WERI-Rb-1 (cell line): ENCODE measurements at regions not wholly inside any gene's neighbourhood (a gene's known extent, or its start where the extent isn't known, plus 50 kb on each side); places are given as distances from the start of the nearest gene placed in this dataset.
"Not testable (repeated sequence)": the region's sequence is repeated elsewhere in the genome, so short reads cannot be mapped to it uniquely, and the experiment has no call there.

ENCODE experiments used
- DNase-seq: peaks from one replicate; pipeline ENCODE4 v3.0.0-alpha.2; 2020
- H3K27ac ChIP-seq: fragments of 250-450 bp; sonication (Bioruptor Pico); 2 replicates; pipeline ENCODE4 v1.5.1; 2020; ENCODE audit warnings: mild to moderate bottlenecking, moderate library complexity
- H3K27me3 ChIP-seq: fragments of 250-450 bp; sonication (Bioruptor Pico); 2 replicates; pipeline ENCODE4 v1.5.1; 2021; ENCODE audit warnings: mild to moderate bottlenecking, low read depth, moderate library complexity; ENCODE audit not compliant: insufficient read depth, severe bottlenecking
- H3K36me3 ChIP-seq: fragments of 250-450 bp; sonication (Bioruptor Pico); 2 replicates; pipeline ENCODE4 v1.5.1; 2020; ENCODE audit warnings: mild to moderate bottlenecking, moderate library complexity
- H3K4me3 ChIP-seq: 2 replicates; pipeline ENCODE4 v1.5.1; 2011; ENCODE audit warnings: low read depth, mild to moderate bottlenecking, control low read depth, low read length
- H3K9me3 ChIP-seq: fragments of 250-450 bp; sonication (Bioruptor Pico); 2 replicates; pipeline ENCODE4 v1.5.1; 2021; ENCODE audit warnings: mild to moderate bottlenecking, moderate library complexity; ENCODE audit not compliant: severe bottlenecking
- TF ChIP-seq, protein P1 (sequence below): IDR thresholded peaks from 2 replicates; pipeline ENCODE4 v1.5.1; 2011; ENCODE audit warnings: low read depth, mild to moderate bottlenecking, control low read depth, inconsistent platforms, low read length

DNA sequence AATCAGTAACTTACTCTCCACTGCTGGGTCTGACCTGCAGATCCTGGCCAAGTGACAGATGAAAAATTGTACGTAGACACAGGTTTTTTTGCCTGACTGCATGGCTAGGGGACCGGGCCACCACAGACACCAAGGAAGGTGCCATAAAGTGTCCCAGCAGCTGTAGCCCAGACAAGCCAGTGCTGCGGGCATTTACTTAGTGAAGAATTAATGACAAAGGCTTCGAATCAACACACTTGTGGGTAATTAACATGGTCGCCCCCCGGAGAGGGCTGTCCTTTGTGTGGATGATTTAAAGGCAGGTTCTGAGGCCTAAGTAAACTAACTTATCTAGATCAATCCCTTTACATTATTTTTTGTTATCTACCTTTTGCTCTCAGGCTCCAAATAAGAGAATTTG lies 1709.1 kb upstream of the LRRTM1 start:
- Histone ChIP-seq H3K27ac (no peak overlapping the region), H3K4me3 (no peak overlapping the region), H3K36me3 (no peaks in the 10 kb centered on the region), H3K9me3 (no peaks in the 10 kb centered on the region), H3K27me3 (no peaks in the 10 kb centered on the region)
- DNase-seq, result no peak
- TF ChIP-seq, protein P1, sequence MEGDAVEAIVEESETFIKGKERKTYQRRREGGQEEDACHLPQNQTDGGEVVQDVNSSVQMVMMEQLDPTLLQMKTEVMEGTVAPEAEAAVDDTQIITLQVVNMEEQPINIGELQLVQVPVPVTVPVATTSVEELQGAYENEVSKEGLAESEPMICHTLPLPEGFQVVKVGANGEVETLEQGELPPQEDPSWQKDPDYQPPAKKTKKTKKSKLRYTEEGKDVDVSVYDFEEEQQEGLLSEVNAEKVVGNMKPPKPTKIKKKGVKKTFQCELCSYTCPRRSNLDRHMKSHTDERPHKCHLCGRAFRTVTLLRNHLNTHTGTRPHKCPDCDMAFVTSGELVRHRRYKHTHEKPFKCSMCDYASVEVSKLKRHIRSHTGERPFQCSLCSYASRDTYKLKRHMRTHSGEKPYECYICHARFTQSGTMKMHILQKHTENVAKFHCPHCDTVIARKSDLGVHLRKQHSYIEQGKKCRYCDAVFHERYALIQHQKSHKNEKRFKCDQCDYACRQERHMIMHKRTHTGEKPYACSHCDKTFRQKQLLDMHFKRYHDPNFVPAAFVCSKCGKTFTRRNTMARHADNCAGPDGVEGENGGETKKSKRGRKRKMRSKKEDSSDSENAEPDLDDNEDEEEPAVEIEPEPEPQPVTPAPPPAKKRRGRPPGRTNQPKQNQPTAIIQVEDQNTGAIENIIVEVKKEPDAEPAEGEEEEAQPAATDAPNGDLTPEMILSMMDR, result no peak

DNA sequence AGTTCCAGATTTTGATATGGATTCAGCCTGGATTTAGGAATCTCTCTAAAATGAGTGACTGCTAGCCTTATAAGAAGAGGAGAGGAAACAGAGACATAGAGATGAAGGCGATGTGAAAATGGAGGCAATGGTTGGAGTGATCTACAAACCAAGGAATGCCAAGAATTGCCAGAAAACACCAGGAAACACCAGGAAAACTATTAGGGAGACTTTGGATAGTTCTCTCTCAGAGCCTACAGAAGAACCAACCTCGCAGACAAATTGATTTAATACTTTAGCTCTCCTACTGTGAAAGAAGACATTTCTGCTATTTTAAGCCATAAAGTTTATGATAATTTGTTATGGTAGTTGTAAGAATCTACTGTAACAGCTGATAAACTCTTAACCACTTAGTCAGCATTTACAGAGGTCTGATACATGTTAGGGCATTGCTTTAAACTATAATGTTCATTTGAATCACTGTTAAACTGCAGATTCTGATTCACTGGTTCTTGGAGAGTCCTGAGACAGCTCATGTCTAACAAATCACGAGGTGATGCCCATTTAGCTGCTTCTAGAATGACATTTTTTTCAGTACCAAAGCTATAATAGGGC lies 1702.6 kb upstream of the LRRTM1 start:
- no peak overlapping the region for H3K4me3 ChIP-seq
- TF ChIP-seq, protein P1, result no peak
- H3K36me3 ChIP-seq, result no peaks in the 10 kb centered on the region
- DNase-seq, result no peak
- H3K9me3 ChIP-seq, result no peaks in the 10 kb centered on the region
- H3K27ac ChIP-seq, result no peak overlapping the region
- H3K27me3 ChIP-seq, result no peaks in the 10 kb centered on the region

DNA sequence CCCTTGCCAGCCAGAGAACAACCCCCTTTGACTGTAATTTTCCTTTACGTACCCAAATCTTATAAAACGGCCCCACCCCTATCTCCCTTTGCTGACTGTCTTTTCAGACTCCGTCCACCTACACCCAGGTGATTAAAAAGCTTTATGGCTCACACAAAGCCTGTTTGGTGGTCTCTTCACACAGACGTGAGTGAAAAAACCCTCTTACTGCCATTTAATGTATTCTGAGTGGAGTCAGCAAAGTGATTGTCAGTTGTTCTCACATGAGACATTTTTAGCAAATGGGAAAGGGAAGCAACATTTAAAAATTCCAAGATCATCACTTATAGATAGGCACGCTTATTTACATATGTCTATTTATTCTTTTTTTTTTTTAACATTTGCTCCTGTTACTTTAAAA lies 1701.3 kb upstream of the LRRTM1 start:
- H3K27ac ChIP-seq, H3K9me3 ChIP-seq, DNase-seq, H3K36me3 ChIP-seq, H3K4me3 ChIP-seq, H3K27me3 ChIP-seq: not testable (repeated sequence)

DNA sequence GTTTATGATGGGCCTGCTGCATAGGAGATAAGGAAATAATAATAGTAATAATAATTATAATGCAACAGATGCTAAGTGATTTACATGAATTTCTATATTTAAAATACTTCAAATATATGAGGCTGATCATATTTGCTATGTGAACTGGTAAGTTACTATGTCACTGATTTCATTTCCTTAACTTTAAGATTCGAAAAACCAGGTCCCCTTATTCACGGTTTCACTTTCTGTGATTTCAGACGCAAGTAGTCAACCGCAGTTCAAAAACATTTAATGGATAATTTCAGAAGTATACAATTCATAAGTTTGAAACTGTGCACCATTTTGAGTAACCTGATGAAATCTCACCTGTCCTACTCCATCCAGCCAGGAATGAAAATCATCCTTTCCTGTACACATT lies 1697.1 kb upstream of the LRRTM1 start:
- TF ChIP-seq, protein P1, result no peak

DNA sequence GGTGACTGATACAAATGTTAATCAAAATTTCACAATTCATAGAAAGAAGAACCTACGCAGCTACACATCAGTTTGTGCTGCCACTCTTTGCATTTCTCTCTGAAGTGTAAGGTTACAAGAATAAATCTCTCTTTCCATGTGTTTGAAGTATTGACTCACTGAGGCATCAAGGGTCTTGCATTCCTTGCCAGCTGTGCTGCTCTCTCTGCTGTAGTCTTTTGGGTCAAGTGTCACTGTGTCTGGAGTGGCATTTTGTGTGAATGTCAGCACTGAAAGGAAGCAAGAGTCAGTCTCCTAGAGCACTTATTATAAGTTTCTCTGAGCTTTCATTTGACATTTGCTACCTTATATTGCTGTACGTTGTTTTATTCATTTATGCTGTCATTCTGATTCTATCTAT lies 1696.1 kb upstream of the LRRTM1 start:
- Histone ChIP-seq H3K27ac (no peak overlapping the region), H3K36me3 (no peaks in the 10 kb centered on the region), H3K27me3 (no peaks in the 10 kb centered on the region), H3K4me3 (no peak overlapping the region), H3K9me3 (no peaks in the 10 kb centered on the region)
- TF ChIP-seq, protein P1, result no peak
- no peak for DNase-seq

More for the DNA sequence above, 1697.1 kb upstream of the LRRTM1 start:
- Histone ChIP-seq H3K36me3 (no peaks in the 10 kb centered on the region), H3K27ac (no peak overlapping the region), H3K9me3 (no peaks in the 10 kb centered on the region), H3K4me3 (no peak overlapping the region), H3K27me3 (no peaks in the 10 kb centered on the region)
- no peak for DNase-seq

DNA sequence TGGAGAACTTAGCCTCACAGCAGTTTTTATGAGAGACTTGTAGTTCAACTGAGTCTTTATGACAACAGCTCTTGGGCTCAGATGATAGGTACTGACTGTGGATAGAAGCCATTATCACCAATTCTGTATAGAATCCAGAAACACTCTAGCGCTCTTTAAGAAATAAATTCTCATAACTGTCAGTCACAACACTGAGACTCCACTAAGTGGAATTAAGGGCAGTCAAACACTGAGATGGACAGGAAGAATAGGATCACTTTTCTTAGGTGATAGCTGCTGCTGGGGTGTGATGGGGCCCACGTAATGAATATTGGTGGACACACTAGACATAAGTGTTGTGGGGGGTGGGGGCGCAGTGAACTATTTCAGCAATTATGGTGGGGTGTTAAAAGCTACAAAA lies 1691.8 kb upstream of the LRRTM1 start:
- Histone ChIP-seq H3K9me3 (no peaks in the 10 kb centered on the region), H3K27ac (no peak overlapping the region), H3K4me3 (no peak overlapping the region), H3K36me3 (no peaks in the 10 kb centered on the region), H3K27me3 (no peaks in the 10 kb centered on the region)
- TF ChIP-seq, protein P1, result no peak
- no peak for DNase-seq
